IMR-90 (cell line): ENCODE measurements at regions not wholly inside any gene's neighbourhood (a gene's known extent, or its start where the extent isn't known, plus 50 kb on each side); places are given as distances from the start of the nearest gene placed in this dataset.

Source experiments
- CEBPB ChIP-seq: IDR thresholded peaks from 2 replicates; pipeline ENCODE4 v1.6.1; 2012; ENCODE audit warnings: low read depth, low read length, improper control_type of control experiment
- CTCF ChIP-seq: conservative IDR thresholded peaks from 2 replicates; pipeline ENCODE4 v1.5.1; 2012; ENCODE audit warnings: mild to moderate bottlenecking, low read depth, low read length, improper control_type of control experiment
- POLR2A ChIP-seq: IDR thresholded peaks from 2 replicates; pipeline ENCODE4 v1.6.1; 2012; ENCODE audit warnings: mild to moderate bottlenecking, low read depth, low read length

- no peak for TF ChIP-seq POLR2A
- no peak for TF ChIP-seq CEBPB
- no peak for TF ChIP-seq CTCF
Measured at GRCh38 chr10:28823501-28824075, 146.3 kb downstream of the BAMBI start.
